RCC 7860 (cell line): ENCODE measurements at regions not wholly inside any gene's neighbourhood (a gene's known extent, or its start where the extent isn't known, plus 50 kb on each side); places are given as distances from the start of the nearest gene placed in this dataset.

Source experiments
- DNase-seq: peaks from one replicate; pipeline ENCODE4 v3.0.0-alpha.2; 2015; ENCODE audit warnings: low spot score
- FAIRE-seq: peaks from 2 replicates; lab custom pipeline; 2012; peaks lifted over from hg19 to GRCh38; lab: Jason Lieb, UNC

- FAIRE-seq = no peak
- DNase-seq = no peak
Measured at GRCh38 chr9:129507805-129508204, 113.1 kb downstream of the C9orf50 start.

GRCh38 chr9:129506892-129507291, 114.0 kb downstream of the C9orf50 start:
- peak; percentile 78 for FAIRE-seq
- peak; percentile 59 for DNase-seq

GRCh38 chr9:129506041-129506440, 114.9 kb downstream of the C9orf50 start:
- FAIRE-seq (no peak), DNase-seq (no peak)

GRCh38 chr9:129505270-129505902, 115.5 kb downstream of the C9orf50 start:
- no peak for DNase-seq

GRCh38 chr9:129504404-129504803, 116.5 kb downstream of the C9orf50 start:
- FAIRE-seq (no peak), DNase-seq (no peak)

More at GRCh38 chr9:129505270-129505902, 115.5 kb downstream of the C9orf50 start:
- FAIRE-seq = no peak

- DNase-seq (no peak), FAIRE-seq (no peak)
Measured at GRCh38 chr9:129501771-129502319, 119.1 kb downstream of the C9orf50 start.

- FAIRE-seq (no peak), DNase-seq (no peak)
Measured at GRCh38 chr9:129500863-129501770, 119.8 kb downstream of the C9orf50 start.

- FAIRE-seq (no peak), DNase-seq (peak; percentile 34)
Measured at GRCh38 chr9:129500161-129500862, 120.6 kb downstream of the C9orf50 start.

GRCh38 chr9:129498451-129499384, 122.2 kb downstream of the C9orf50 start:
- no peak for DNase-seq
- no peak for FAIRE-seq

- DNase-seq = no peak
- FAIRE-seq = no peak
Measured at GRCh38 chr9:129497813-129498450, 123.0 kb downstream of the C9orf50 start.

GRCh38 chr9:129497005-129497812, 123.7 kb downstream of the C9orf50 start:
- FAIRE-seq = no peak
- peak; percentile 70 for DNase-seq

- FAIRE-seq (peak; percentile 82), DNase-seq (peak; percentile 88)
Measured at GRCh38 chr9:129496473-129497004, 124.4 kb downstream of the C9orf50 start.

GRCh38 chr9:129495620-129496472, 125.1 kb downstream of the C9orf50 start:
- FAIRE-seq (peak; percentile 73), DNase-seq (peak; percentile 92)

GRCh38 chr9:129494113-129494789, 126.7 kb downstream of the C9orf50 start:
- DNase-seq (no peak), FAIRE-seq (no peak)

- no peak for FAIRE-seq
Measured at GRCh38 chr9:129493706-129494047, 127.2 kb downstream of the C9orf50 start.

GRCh38 chr9:129493002-129493705, 127.7 kb downstream of the C9orf50 start:
- FAIRE-seq (no peak), DNase-seq (no peak)

More at GRCh38 chr9:129493706-129494047, 127.2 kb downstream of the C9orf50 start:
- no peak for DNase-seq
